Keratinocyte (primary cell): ENCODE measurements at regions not wholly inside any gene's neighbourhood (a gene's known extent, or its start where the extent isn't known, plus 50 kb on each side); places are given as distances from the start of the nearest gene placed in this dataset.

Experiments
- DNase-seq: peaks from one replicate; pipeline ENCODE4 v3.0.0-alpha.2; 2011; ENCODE audit warnings: low read depth, missing footprints, low spot score
- FAIRE-seq: peaks from 2 replicates; lab custom pipeline; 2011; peaks lifted over from hg19 to GRCh38; lab: Jason Lieb, UNC
- H2AFZ ChIP-seq: 2 replicates; pipeline ENCODE4 v1.6.0; 2012; ENCODE audit warnings: low read length, control low read depth, inconsistent platforms; ENCODE audit not compliant: control insufficient read depth
- H3K27ac ChIP-seq: 2 replicates; pipeline ENCODE4 v1.5.1; 2011; ENCODE audit warnings: low read length; ENCODE audit not compliant: control insufficient read depth, insufficient read depth
- H3K27me3 ChIP-seq: 3 replicates; pipeline ENCODE4 v1.6.0; 2011; ENCODE audit warnings: low read length; ENCODE audit not compliant: control insufficient read depth, insufficient read depth; ENCODE audit errors: extremely low read depth
- H3K36me3 ChIP-seq, 2 experiments: 2 replicates in 1 of 2; 3 replicates in 1 of 2; pipeline ENCODE4 v1.5.1; 2011; ENCODE audit warnings: low read length in 2 of 2, mild to moderate bottlenecking in 1 of 2; ENCODE audit not compliant: control insufficient read depth in 2 of 2, insufficient read depth in 2 of 2; ENCODE audit errors: extremely low read depth in 1 of 2
- H3K4me1 ChIP-seq: 3 replicates; pipeline ENCODE4 v1.5.1; 2011; ENCODE audit warnings: low read length; ENCODE audit not compliant: control insufficient read depth, insufficient read depth; ENCODE audit errors: extremely low read depth
- H3K4me2 ChIP-seq: 3 replicates; pipeline ENCODE4 v1.6.0; 2011; ENCODE audit warnings: low read depth, low read length; ENCODE audit not compliant: control insufficient read depth, insufficient read depth; ENCODE audit errors: extremely low read depth
- H3K4me3 ChIP-seq, 3 experiments: fragments of 200-600 bp in 1 of 3; sonication (generic) in 1 of 3; 2 replicates in 2 of 3; 3 replicates in 1 of 3; pipeline ENCODE4 v1.5.1; 2011 to 2016; ENCODE audit warnings: low read length in 3 of 3, mild to moderate bottlenecking in 3 of 3, control low read depth in 2 of 3, inconsistent platforms in 1 of 3, low read depth in 1 of 3, mixed read lengths in 1 of 3, mixed run types in 1 of 3, moderate library complexity in 1 of 3; ENCODE audit not compliant: control insufficient read depth in 2 of 3, insufficient read depth in 2 of 3; ENCODE audit errors: extremely low read depth in 1 of 3
- H3K79me2 ChIP-seq: 2 replicates; pipeline ENCODE4 v1.6.0; 2012; ENCODE audit warnings: low read length; ENCODE audit not compliant: control insufficient read depth, insufficient read depth
- H3K9ac ChIP-seq: 3 replicates; pipeline ENCODE4 v1.6.0; 2011; ENCODE audit warnings: low read length; ENCODE audit not compliant: control insufficient read depth, insufficient read depth; ENCODE audit errors: extremely low read depth
- H3K9me1 ChIP-seq: 3 replicates; pipeline ENCODE4 v1.6.0; 2011; ENCODE audit warnings: low read length; ENCODE audit not compliant: control insufficient read depth, insufficient read depth; ENCODE audit errors: extremely low read depth
- H3K9me3 ChIP-seq: 2 replicates; pipeline ENCODE4 v1.5.1; 2012; ENCODE audit warnings: low read depth, low read length; ENCODE audit not compliant: control insufficient read depth
- H4K20me1 ChIP-seq: 3 replicates; pipeline ENCODE4 v1.6.0; 2011; ENCODE audit warnings: low read length; ENCODE audit not compliant: control insufficient read depth, insufficient read depth; ENCODE audit errors: extremely low read depth
- CTCF ChIP-seq, 3 experiments: IDR thresholded peaks in 1 of 3; conservative IDR thresholded peaks in 1 of 3; optimal IDR thresholded peaks in 1 of 3; 2 replicates in 2 of 3; 3 replicates in 1 of 3; pipeline versions ENCODE3 to v1.5.1; 2011; ENCODE audit warnings: low read length in 3 of 3, mild to moderate bottlenecking in 3 of 3, moderate library complexity in 2 of 3, control low read depth in 1 of 3, inconsistent platforms in 1 of 3; ENCODE audit not compliant: insufficient read depth in 2 of 3; ENCODE audit errors: extremely low read depth in 1 of 3
- EZH2 ChIP-seq: IDR thresholded peaks from one replicate; pipeline ENCODE4 v1.6.1; 2012; ENCODE audit warnings: inconsistent platforms, mild to moderate bottlenecking, low read length, moderate library complexity
- dilution Hi-C: fragments of 300-500 bp; cut with MboI; formaldehyde crosslinking; loops from one replicate; pipeline ENCODE4 v1.7.0; 2020; ENCODE audit warnings: low sequenced_read_pairs; ENCODE audit not compliant: extremely low pct_ligation_motif_present

- Histone ChIP-seq H3K9me3 (no peaks in the 10 kb centered on the region), H3K4me3 (no peak overlapping the region), H3K4me1 (no peaks in the 10 kb centered on the region), H2AFZ (no peak overlapping the region), H3K27ac (no peak overlapping the region), H3K36me3 (no peaks in the 10 kb centered on the region), H3K4me2 (no peak overlapping the region), H3K27me3 (no peaks in the 10 kb centered on the region), H3K79me2 (no peaks in the 10 kb centered on the region), H3K9ac (no peak overlapping the region), H4K20me1 (no peaks in the 10 kb centered on the region), H3K9me1 (no peaks in the 10 kb centered on the region)
- dilution Hi-C loops, result no loop called here
- FAIRE-seq (no peak), DNase-seq (no peak)
- no peak for TF ChIP-seq CTCF (optimal IDR thresholded peaks at IDR 0.05 in 1 of 3, IDR thresholded peaks at IDR 0.05 in 1 of 3, conservative IDR thresholded peaks at IDR 0.05 in 1 of 3; ENCODE audit: extremely low read depth in 1 of 3, insufficient read depth in 2 of 3, low read length in 3 of 3)
- no peak for TF ChIP-seq EZH2
These were observed 160.1 kb downstream of the ACER2 start for GRCh38 chr9:19568946-19569345.

GRCh38 chr9:19564396-19565061, 155.7 kb downstream of the ACER2 start:
- Histone ChIP-seq H3K9me1 (no peaks in the 10 kb centered on the region), H3K4me2 (no peak overlapping the region), H3K9ac (no peak overlapping the region), H3K36me3 (no peaks in the 10 kb centered on the region), H3K79me2 (no peaks in the 10 kb centered on the region), H3K4me3 (no peak overlapping the region), H3K27me3 (no peaks in the 10 kb centered on the region), H2AFZ (no peak overlapping the region), H3K27ac (no peak overlapping the region), H3K4me1 (no peaks in the 10 kb centered on the region), H4K20me1 (no peaks in the 10 kb centered on the region), H3K9me3 (no peaks in the 10 kb centered on the region)
- FAIRE-seq (no peak), DNase-seq (no peak)
- no peak for TF ChIP-seq CTCF (optimal IDR thresholded peaks at IDR 0.05 in 1 of 3, IDR thresholded peaks at IDR 0.05 in 1 of 3, conservative IDR thresholded peaks at IDR 0.05 in 1 of 3; ENCODE audit: extremely low read depth in 1 of 3, insufficient read depth in 2 of 3, low read length in 3 of 3)
- no peak for TF ChIP-seq EZH2
- dilution Hi-C loops, result no loop called here
